T-helper 1 cell treated with Interleukin-12 subunit alpha and Interleukin-12 subunit beta and Interleukin-4 antibody, amounts not matched to agents 30 ng/mL and 1 ng/mL, for 36 hours (primary cell): ENCODE measurements at regions not wholly inside any gene's neighbourhood (a gene's known extent, or its start where the extent isn't known, plus 50 kb on each side); places are given as distances from the start of the nearest gene placed in this dataset.

ENCODE experiments used
- intact Hi-C: fragments of 100-400 bp; cut with micrococcal nuclease; formaldehyde crosslinking; loops from one replicate; pipeline ENCODE4 v1.15.1; 2024

GRCh38 chr3:69445024-69445423 is 59.1 kb upstream of the FRMD4B start:
- intact Hi-C loops: no loop called here

GRCh38 chr3:69443457-69443920 is 57.6 kb upstream of the FRMD4B start:
- intact Hi-C loops: no loop called here

- intact Hi-C loops: no loop called here
These were observed 57.0 kb upstream of the FRMD4B start for GRCh38 chr3:69442771-69443311.

GRCh38 chr3:69441732-69442131 is 55.8 kb upstream of the FRMD4B start:
- intact Hi-C loops: no loop called here

- intact Hi-C loops: no loop called here
These were observed 55.2 kb upstream of the FRMD4B start for GRCh38 chr3:69441040-69441439.

- intact Hi-C loops: loop anchor here (1.0 kb wide), 3 partner anchors 115 to 318 kb away; no protein-coding TSS in a partner anchor
These were observed 53.9 kb upstream of the FRMD4B start for GRCh38 chr3:69439643-69440270.

- intact Hi-C loops: no loop called here
These were observed 52.6 kb upstream of the FRMD4B start for GRCh38 chr3:69438476-69438875.

- intact Hi-C loops: no loop called here
These were observed 49.7 kb upstream of the FRMD4B start for GRCh38 chr3:69435274-69436265.
